ENCODE measurements at regions not wholly inside any gene's neighbourhood (a gene's known extent, or its start where the extent isn't known, plus 50 kb on each side); places are given as distances from the start of the nearest gene placed in this dataset.

GRCh38 chr3:181764544-181764943 is 52.8 kb downstream of the SOX2 start:
- DNase-seq (ENCODE audit: low read depth, low spot score) = no peak

GRCh38 chr3:181770296-181770695 is 58.6 kb downstream of the SOX2 start:
- no peak for DNase-seq (ENCODE audit: low read depth, low spot score)

- DNase-seq (ENCODE audit: low read depth, low spot score) = no peak
Measured at GRCh38 chr3:181771120-181771519, 59.4 kb downstream of the SOX2 start.

GRCh38 chr3:181772166-181772565 is 60.4 kb downstream of the SOX2 start:
- no peak for DNase-seq (ENCODE audit: low read depth, low spot score)

GRCh38 chr3:181773921-181774320 is 62.2 kb downstream of the SOX2 start:
- DNase-seq (ENCODE audit: low read depth, low spot score) = no peak

GRCh38 chr3:181782306-181782954 is 70.7 kb downstream of the SOX2 start:
- DNase-seq (ENCODE audit: low read depth, low spot score) = no peak

- no peak for DNase-seq (ENCODE audit: low read depth, low spot score)
Measured at GRCh38 chr3:181790561-181790960, 78.8 kb downstream of the SOX2 start.

GRCh38 chr3:181791056-181791955 is 79.6 kb downstream of the SOX2 start:
- DNase-seq (ENCODE audit: low read depth, low spot score) = no peak

- no peak for DNase-seq (ENCODE audit: low read depth, low spot score)
Measured at GRCh38 chr3:181793006-181793405, 81.3 kb downstream of the SOX2 start.

GRCh38 chr3:181794011-181794790 is 82.5 kb downstream of the SOX2 start:
- DNase-seq (ENCODE audit: low read depth, low spot score) = peak; percentile 48

- no peak for DNase-seq (ENCODE audit: low read depth, low spot score)
Measured at GRCh38 chr3:181796641-181797040, 84.9 kb downstream of the SOX2 start.

- DNase-seq (ENCODE audit: low read depth, low spot score) = no peak
Measured at GRCh38 chr3:181797431-181797830, 85.7 kb downstream of the SOX2 start.

GRCh38 chr3:181805703-181806102 is 94.0 kb downstream of the SOX2 start:
- no peak for DNase-seq (ENCODE audit: low read depth, low spot score)

GRCh38 chr3:181808053-181808452 is 96.3 kb downstream of the SOX2 start:
- no peak for DNase-seq (ENCODE audit: low read depth, low spot score)

GRCh38 chr3:181823716-181824115 is 112.0 kb downstream of the SOX2 start:
- no peak for DNase-seq (ENCODE audit: low read depth, low spot score)

GRCh38 chr3:181824961-181825360 is 113.2 kb downstream of the SOX2 start:
- peak; percentile 40 for DNase-seq (ENCODE audit: low read depth, low spot score)

- DNase-seq (ENCODE audit: low read depth, low spot score) = no peak
Measured at GRCh38 chr3:181839039-181839915, 127.6 kb downstream of the SOX2 start.

GRCh38 chr3:181839916-181840297 is 128.2 kb downstream of the SOX2 start:
- no peak for DNase-seq (ENCODE audit: low read depth, low spot score)

GRCh38 chr3:181844211-181844610 is 132.5 kb downstream of the SOX2 start:
- DNase-seq (ENCODE audit: low read depth, low spot score) = no peak

- no peak for DNase-seq (ENCODE audit: low read depth, low spot score)
Measured at GRCh38 chr3:181847276-181847675, 135.6 kb downstream of the SOX2 start.

GRCh38 chr3:181851063-181851462 is 139.3 kb downstream of the SOX2 start:
- no peak for DNase-seq (ENCODE audit: low read depth, low spot score)

Data from ELF-1 (cell line).